Hepatocyte (in vitro differentiated cells): ENCODE measurements at regions not wholly inside any gene's neighbourhood (a gene's known extent, or its start where the extent isn't known, plus 50 kb on each side); places are given as distances from the start of the nearest gene placed in this dataset.

ENCODE experiments used
- DNase-seq: peaks from one replicate; pipeline ENCODE4 v3.0.0-alpha.2; 2016; ENCODE audit warnings: low spot score
- H2AFZ ChIP-seq: fragments of 200-600 bp; sonication (generic); 2 replicates; pipeline ENCODE4 v1.6.0; 2016; ENCODE audit warnings: antibody characterized with exemption, mild to moderate bottlenecking
- H3K27ac ChIP-seq: fragments of 200-600 bp; sonication (generic); 2 replicates; pipeline ENCODE4 v1.5.1; 2016; ENCODE audit warnings: mild to moderate bottlenecking
- H3K27me3 ChIP-seq: fragments of 200-600 bp; sonication (generic); 2 replicates; pipeline ENCODE4 v1.6.1; 2016
- H3K36me3 ChIP-seq: fragments of 200-600 bp; sonication (generic); replicated peaks from 2 replicates; pipeline ENCODE4 v1.5.1; 2016; ENCODE audit warnings: low read depth; ENCODE audit not compliant: insufficient read depth
- H3K4me1 ChIP-seq: fragments of 200-600 bp; sonication (generic); 2 replicates; pipeline ENCODE4 v1.5.1; 2016; ENCODE audit warnings: mild to moderate bottlenecking, moderate library complexity; ENCODE audit not compliant: insufficient read depth
- H3K4me2 ChIP-seq: fragments of 200-600 bp; sonication (generic); 2 replicates; pipeline ENCODE4 v1.6.0; 2016
- H3K4me3 ChIP-seq: fragments of 200-600 bp; sonication (generic); 2 replicates; pipeline ENCODE4 v1.5.1; 2016; ENCODE audit warnings: mild to moderate bottlenecking
- H3K79me2 ChIP-seq: fragments of 200-600 bp; sonication (generic); 2 replicates; pipeline ENCODE4 v1.6.0; 2017; ENCODE audit warnings: mild to moderate bottlenecking
- H3K9me2 ChIP-seq: fragments of 200-600 bp; sonication (generic); replicated peaks from 2 replicates; pipeline ENCODE4 v1.6.0; 2017; ENCODE audit warnings: mild to moderate bottlenecking; ENCODE audit not compliant: insufficient read depth
- H3K9me3 ChIP-seq: fragments of 200-600 bp; sonication (generic); 2 replicates; pipeline ENCODE4 v1.5.1; 2016; ENCODE audit warnings: low read depth, mild to moderate bottlenecking
- H4K20me1 ChIP-seq: fragments of 200-600 bp; sonication (generic); 2 replicates; pipeline ENCODE4 v1.6.0; 2016; ENCODE audit warnings: mild to moderate bottlenecking; ENCODE audit not compliant: insufficient read depth, poor library complexity, severe bottlenecking
- CTCF ChIP-seq: fragments of 200-600 bp; sonication (generic); IDR thresholded peaks from 2 replicates; pipeline ENCODE4 v1.5.1; 2016; ENCODE audit warnings: antibody characterized with exemption, mild to moderate bottlenecking; ENCODE audit not compliant: poor library complexity
- EZH2 ChIP-seq: fragments of 200-600 bp; sonication (generic); IDR thresholded peaks from 2 replicates; pipeline ENCODE4 v1.6.1; 2016; ENCODE audit warnings: antibody characterized with exemption, mild to moderate bottlenecking, borderline replicate concordance
- EZH2phosphoT487 ChIP-seq: fragments of 200-600 bp; sonication (generic); IDR thresholded peaks from one replicate; pipeline ENCODE4 v1.6.1; 2018; ENCODE audit warnings: antibody characterized with exemption, mild to moderate bottlenecking, low read depth, moderate library complexity; ENCODE audit not compliant: unreplicated experiment, severe bottlenecking
- WGBS: methylation state at CpG from one replicate; pipeline ENCODE4 v1.1.6; 2016; ENCODE audit warnings: low lambda C conversion rate; ENCODE audit errors: missing lambda C conversion rate; 5-methylcytosine and 5-hydroxymethylcytosine counted together

DNA sequence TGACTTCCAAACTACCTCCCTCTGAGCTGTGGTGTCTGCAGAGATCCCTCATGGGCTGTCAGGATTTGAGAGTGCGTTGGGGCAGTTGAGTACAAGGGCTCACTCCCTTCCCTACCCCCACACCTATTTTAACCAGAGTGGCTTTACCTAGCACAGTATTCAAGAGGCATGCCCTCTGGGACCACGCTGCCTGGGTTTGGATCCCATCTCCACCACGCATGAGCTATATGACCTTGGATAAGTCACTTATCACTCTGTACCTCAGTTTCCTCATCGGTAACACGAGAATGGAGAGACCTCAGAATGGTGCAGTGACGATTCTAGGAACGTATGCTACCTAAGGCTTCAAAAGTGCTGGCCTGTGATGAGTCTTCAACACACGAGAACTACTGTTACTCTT, 147.3 kb upstream of the WNT4 start:
- H4K20me1 ChIP-seq = no peaks in the 10 kb centered on the region
- no peaks in the 10 kb centered on the region for H3K9me3 ChIP-seq
- no peaks in the 10 kb centered on the region for H3K79me2 ChIP-seq
- H3K27me3 ChIP-seq = no peaks in the 10 kb centered on the region
- no peak overlapping the region for H2AFZ ChIP-seq
- DNase-seq = no peak
- no peaks in the 10 kb centered on the region for H3K9me2 ChIP-seq
- H3K27ac ChIP-seq = no peak overlapping the region
- TF ChIP-seq EZH2 (no peak), CTCF (no peak), EZH2phosphoT487 (no peak)
- WGBS = 93% methylated on average over 8 of the region's 8 CpGs
- H3K36me3 ChIP-seq = no peaks in the 10 kb centered on the region
- no peak overlapping the region for H3K4me3 ChIP-seq
- peaks cover 8% of the 10 kb centered on the region for H3K4me1 ChIP-seq
- no peak overlapping the region for H3K4me2 ChIP-seq

- Histone ChIP-seq H3K4me1 (peaks cover 8% of the 10 kb centered on the region), H3K4me3 (no peak overlapping the region), H3K27ac (no peak overlapping the region), H3K27me3 (no peaks in the 10 kb centered on the region), H4K20me1 (no peaks in the 10 kb centered on the region), H2AFZ (no peak overlapping the region), H3K36me3 (no peaks in the 10 kb centered on the region), H3K79me2 (no peaks in the 10 kb centered on the region), H3K9me2 (no peaks in the 10 kb centered on the region), H3K4me2 (no peak overlapping the region), H3K9me3 (no peaks in the 10 kb centered on the region)
- 93% methylated on average over 9 of the region's 9 CpGs for WGBS
- no peak for DNase-seq
- TF ChIP-seq EZH2phosphoT487 (no peak), EZH2 (no peak), CTCF (no peak)
Measured at GRCh38 chr1:22290611-22291010, 147.7 kb upstream of the WNT4 start.

DNA sequence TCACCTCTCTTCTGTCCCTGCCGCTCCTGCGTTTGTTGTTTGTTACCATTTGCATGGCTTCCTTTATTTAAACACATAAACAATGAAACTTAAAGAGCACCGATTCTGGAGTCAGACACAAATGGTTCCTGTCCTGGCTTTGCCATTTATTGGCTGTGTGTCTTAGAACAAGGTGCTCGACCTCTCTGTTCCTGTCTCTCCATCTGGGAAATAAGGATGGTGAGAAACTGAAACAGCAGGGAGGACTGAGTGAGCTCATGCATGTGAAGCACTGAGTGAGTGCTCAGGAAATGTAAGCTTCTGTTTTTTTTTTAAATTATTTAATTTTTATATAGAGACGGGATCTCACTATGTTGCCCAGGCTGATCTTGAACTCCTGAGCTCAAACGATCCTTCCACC, 148.2 kb upstream of the WNT4 start:
- 78% methylated on average over 6 of the region's 6 CpGs for WGBS
- no peak for TF ChIP-seq EZH2phosphoT487
- H3K9me3 ChIP-seq = no peaks in the 10 kb centered on the region
- H3K4me2 ChIP-seq = no peak overlapping the region
- no peaks in the 10 kb centered on the region for H3K79me2 ChIP-seq
- H3K9me2 ChIP-seq = no peaks in the 10 kb centered on the region
- H3K27me3 ChIP-seq = no peaks in the 10 kb centered on the region
- H3K4me1 ChIP-seq = peaks cover 8% of the 10 kb centered on the region
- H2AFZ ChIP-seq = no peak overlapping the region
- no peak overlapping the region for H3K27ac ChIP-seq
- no peaks in the 10 kb centered on the region for H3K36me3 ChIP-seq
- H4K20me1 ChIP-seq = no peaks in the 10 kb centered on the region
- no peak overlapping the region for H3K4me3 ChIP-seq
- no peak for DNase-seq

DNA sequence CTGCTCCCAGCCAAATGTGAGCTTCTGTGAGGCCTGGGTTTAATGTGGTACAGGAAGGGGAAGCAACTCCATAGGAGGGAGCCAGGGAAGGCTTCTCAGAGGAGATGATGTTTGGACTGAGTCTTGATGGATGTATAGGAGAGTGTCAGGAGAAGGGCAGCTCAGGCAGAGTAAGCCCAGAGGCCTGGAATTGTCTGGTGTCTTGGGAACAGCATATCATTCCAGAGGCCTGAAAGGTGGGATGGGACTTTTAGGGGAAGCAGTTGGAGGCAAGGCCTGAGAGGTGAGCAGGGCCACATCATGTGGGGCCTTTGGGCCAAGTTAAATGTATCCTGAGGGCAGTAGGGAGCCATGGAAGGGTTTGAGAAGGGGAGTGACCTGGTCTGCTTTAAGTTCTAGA, 148.6 kb upstream of the WNT4 start:
- TF ChIP-seq CTCF (no peak), EZH2 (no peak), EZH2phosphoT487 (no peak)
- Histone ChIP-seq H3K9me3 (no peaks in the 10 kb centered on the region), H4K20me1 (no peaks in the 10 kb centered on the region), H3K36me3 (no peaks in the 10 kb centered on the region), H3K9me2 (no peaks in the 10 kb centered on the region), H3K27me3 (no peaks in the 10 kb centered on the region), H3K27ac (no peak overlapping the region), H2AFZ (no peak overlapping the region), H3K79me2 (no peaks in the 10 kb centered on the region), H3K4me3 (no peak overlapping the region), H3K4me1 (peaks cover 8% of the 10 kb centered on the region), H3K4me2 (no peak overlapping the region)
- no peak for DNase-seq
